Neural progenitor cell (in vitro differentiated cells): ENCODE measurements at regions not wholly inside any gene's neighbourhood (a gene's known extent, or its start where the extent isn't known, plus 50 kb on each side); places are given as distances from the start of the nearest gene placed in this dataset.

ENCODE experiments used
- EZH2 ChIP-seq: fragments of 200-600 bp; sonication (generic); IDR thresholded peaks from 2 replicates; pipeline ENCODE4 v1.6.1; 2017; ENCODE audit warnings: antibody characterized with exemption, mild to moderate bottlenecking, moderate library complexity
- TF ChIP-seq, protein P1 (sequence below): fragments of 200-600 bp; sonication (generic); IDR thresholded peaks from 2 replicates; pipeline ENCODE4 v1.5.1; 2017; ENCODE audit warnings: antibody characterized with exemption, mild to moderate bottlenecking

GRCh38 chr18:24658302-24658701 lies 197.9 kb downstream of the HRH4 start:
- TF ChIP-seq EZH2 = no peak
- TF ChIP-seq, protein P1, sequence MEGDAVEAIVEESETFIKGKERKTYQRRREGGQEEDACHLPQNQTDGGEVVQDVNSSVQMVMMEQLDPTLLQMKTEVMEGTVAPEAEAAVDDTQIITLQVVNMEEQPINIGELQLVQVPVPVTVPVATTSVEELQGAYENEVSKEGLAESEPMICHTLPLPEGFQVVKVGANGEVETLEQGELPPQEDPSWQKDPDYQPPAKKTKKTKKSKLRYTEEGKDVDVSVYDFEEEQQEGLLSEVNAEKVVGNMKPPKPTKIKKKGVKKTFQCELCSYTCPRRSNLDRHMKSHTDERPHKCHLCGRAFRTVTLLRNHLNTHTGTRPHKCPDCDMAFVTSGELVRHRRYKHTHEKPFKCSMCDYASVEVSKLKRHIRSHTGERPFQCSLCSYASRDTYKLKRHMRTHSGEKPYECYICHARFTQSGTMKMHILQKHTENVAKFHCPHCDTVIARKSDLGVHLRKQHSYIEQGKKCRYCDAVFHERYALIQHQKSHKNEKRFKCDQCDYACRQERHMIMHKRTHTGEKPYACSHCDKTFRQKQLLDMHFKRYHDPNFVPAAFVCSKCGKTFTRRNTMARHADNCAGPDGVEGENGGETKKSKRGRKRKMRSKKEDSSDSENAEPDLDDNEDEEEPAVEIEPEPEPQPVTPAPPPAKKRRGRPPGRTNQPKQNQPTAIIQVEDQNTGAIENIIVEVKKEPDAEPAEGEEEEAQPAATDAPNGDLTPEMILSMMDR = no peak
